GM12878 (cell line): ENCODE measurements at regions not wholly inside any gene's neighbourhood (a gene's known extent, or its start where the extent isn't known, plus 50 kb on each side); places are given as distances from the start of the nearest gene placed in this dataset.

Experiments used
- ATAC-seq: fragments of 200-7000 bp; cut with Tn5 transposase; 3 replicates; pipeline ENCODE4 v1.9.1; 2020; ENCODE audit warnings: mild to moderate bottlenecking, moderate library complexity
- BruUV-seq: library from RNA; stranded (reverse); fragments of 400-500 nt; replicated peaks from 2 replicates; lab custom pipeline; 2021; lab: Mats Ljungman, UMichigan
- CTCF ChIA-PET: fragments of 300-600 bp; sonication (Branson Sonifier 250); formaldehyde crosslinking; extraction: SDS; loops from one replicate; lab custom pipeline; 2021; ENCODE audit warnings: inconsistent platforms; lab: Yijun Ruan, JAX
- POLR2A ChIA-PET: fragments of 350-600 bp; formaldehyde crosslinking; extraction: SDS; loops from one replicate; lab custom pipeline; 2021; ENCODE audit warnings: inconsistent platforms; lab: Charles Lee
- RAD21 ChIA-PET: fragments of 300-600 bp; sonication (Branson Sonifier 250); formaldehyde crosslinking; loops from one replicate; lab custom pipeline; 2023; ENCODE audit warnings: antibody characterized with exemption; ENCODE audit not compliant: unreplicated experiment; lab: Charles Lee
- SMC1A ChIA-PET: fragments of 300-600 bp; sonication (Branson Sonifier 250); formaldehyde crosslinking; loops from one replicate; lab custom pipeline; 2023; ENCODE audit not compliant: unreplicated experiment, uncharacterized antibody; lab: Charles Lee
- DNase-seq: peaks from one replicate; pipeline ENCODE4 v3.0.0-alpha.2; 2011; ENCODE audit warnings: low read depth, low spot score
- FAIRE-seq: peaks from 3 replicates; lab custom pipeline; 2011; peaks lifted over from hg19 to GRCh38; lab: Jason Lieb, UNC
- H2AFZ ChIP-seq: 2 replicates; pipeline ENCODE4 v1.6.0; 2011; ENCODE audit warnings: low read depth, low read length, control low read depth; ENCODE audit not compliant: control insufficient read depth
- H3K27ac ChIP-seq: 2 replicates; pipeline ENCODE4 v1.5.1; 2011; ENCODE audit warnings: control low read depth; ENCODE audit not compliant: control insufficient read depth, insufficient read depth
- H3K27me3 ChIP-seq, 2 experiments: replicated peaks in 1 of 2; 2 replicates each; pipeline versions ENCODE4 v1.6.0 to v1.6.1; 2011; ENCODE audit warnings: low read length in 1 of 2; ENCODE audit not compliant: control insufficient read depth in 2 of 2, insufficient read depth in 2 of 2
- H3K36me3 ChIP-seq, 2 experiments: 2 replicates each; pipeline ENCODE4 v1.5.1; 2011; ENCODE audit warnings: low read length in 1 of 2; ENCODE audit not compliant: control insufficient read depth in 2 of 2, insufficient read depth in 2 of 2
- H3K4me1 ChIP-seq: 2 replicates; pipeline ENCODE4 v1.6.1; 2011; ENCODE audit warnings: mild to moderate bottlenecking, low read length, moderate library complexity, mixed read lengths; ENCODE audit not compliant: control insufficient read depth, insufficient read depth
- H3K4me2 ChIP-seq: 2 replicates; pipeline ENCODE4 v1.6.0; 2011; ENCODE audit warnings: control low read depth; ENCODE audit not compliant: control insufficient read depth, insufficient read depth
- H3K4me3 ChIP-seq: fragments of 200-600 bp; sonication (generic); 2 replicates; pipeline ENCODE4 v1.5.1; 2016
- H3K79me2 ChIP-seq: 2 replicates; pipeline ENCODE4 v1.6.0; 2011; ENCODE audit warnings: low read length; ENCODE audit not compliant: control insufficient read depth, insufficient read depth
- H3K9ac ChIP-seq: 2 replicates; pipeline ENCODE4 v1.8.0; 2011; ENCODE audit warnings: low read length, control low read depth, mixed read lengths; ENCODE audit not compliant: control insufficient read depth, insufficient read depth
- H3K9me3 ChIP-seq: replicated peaks from 3 replicates; pipeline ENCODE4 v1.5.1; 2011; ENCODE audit warnings: mild to moderate bottlenecking, low read length; ENCODE audit not compliant: control insufficient read depth, insufficient read depth
- H4K20me1 ChIP-seq: 2 replicates; pipeline ENCODE4 v1.6.0; 2011; ENCODE audit not compliant: control insufficient read depth, insufficient read depth
- CEBPB ChIP-seq, 2 experiments: fragments of 150-350 bp in 1 of 2; IDR thresholded peaks; 2 replicates each; pipeline ENCODE4 v1.6.1; 2012 to 2014; ENCODE audit warnings: low read depth in 2 of 2, low read length in 2 of 2, borderline replicate concordance in 1 of 2, inconsistent platforms in 1 of 2
- CHD1 ChIP-seq: IDR thresholded peaks from 2 replicates; pipeline ENCODE4 v1.6.1; 2012; ENCODE audit warnings: low read depth, low read length, improper control_type of control experiment
- IRF5 ChIP-seq: fragments of 450-650 bp; IDR thresholded peaks from 2 replicates; pipeline ENCODE4 v1.6.1; 2017; ENCODE audit warnings: borderline replicate concordance
- JUND ChIP-seq: IDR thresholded peaks from 2 replicates; pipeline ENCODE4 v1.6.1; 2012; ENCODE audit warnings: low read depth, mild to moderate bottlenecking, low read length, improper control_type of control experiment, moderate library complexity
- MTA3 ChIP-seq: IDR thresholded peaks from 2 replicates; pipeline ENCODE4 v1.6.1; 2012; ENCODE audit warnings: low read length, inconsistent platforms, borderline replicate concordance
- MYB ChIP-seq: fragments of 150-350 bp; IDR thresholded peaks from 2 replicates; pipeline ENCODE4 v1.6.1; 2014; ENCODE audit warnings: mild to moderate bottlenecking, low read depth, low read length, borderline replicate concordance
- NFYA ChIP-seq: IDR thresholded peaks from 2 replicates; pipeline ENCODE4 v1.6.1; 2011; ENCODE audit warnings: low read depth, mild to moderate bottlenecking, low read length, improper control_type of control experiment, borderline replicate concordance
- NR2C2 ChIP-seq: IDR thresholded peaks from 2 replicates; pipeline ENCODE4 v1.6.1; 2011; ENCODE audit warnings: borderline replicate concordance, low read depth; ENCODE audit not compliant: control insufficient read depth, insufficient read length
- PKNOX1 ChIP-seq: fragments of 450-650 bp; IDR thresholded peaks from 2 replicates; pipeline ENCODE4 v1.6.1; 2016; ENCODE audit warnings: mild to moderate bottlenecking
- SMC3 ChIP-seq: IDR thresholded peaks from 2 replicates; pipeline ENCODE4 v1.6.1; 2011; ENCODE audit warnings: low read length, improper control_type of control experiment, borderline replicate concordance
- TCF12 ChIP-seq: IDR thresholded peaks from 2 replicates; pipeline ENCODE4 v1.6.1; 2011; ENCODE audit warnings: low read depth, mild to moderate bottlenecking, low read length
- ZBED1 ChIP-seq: IDR thresholded peaks from 2 replicates; pipeline ENCODE4 v1.6.1; 2016; ENCODE audit warnings: borderline replicate concordance
- ZNF217 ChIP-seq: fragments of 450-650 bp; IDR thresholded peaks from 2 replicates; pipeline ENCODE4 v1.6.1; 2017; ENCODE audit warnings: antibody characterized with exemption, mild to moderate bottlenecking
- ZNF622 ChIP-seq: fragments of 450-650 bp; IDR thresholded peaks from 2 replicates; pipeline ENCODE4 v1.6.1; 2017; ENCODE audit warnings: mild to moderate bottlenecking, inconsistent platforms
- WGBS: methylation state at CpG from one replicate; pipeline ENCODE4 v1.1.6; 2016; ENCODE audit warnings: low lambda C conversion rate; ENCODE audit not compliant: insufficient replicate concordance, insufficient coverage; ENCODE audit errors: missing lambda C conversion rate; 5-methylcytosine and 5-hydroxymethylcytosine counted together
- in situ Hi-C: fragments of 300-500 bp; cut with MboI; formaldehyde crosslinking; loops from 9 replicates; pipeline ENCODE4 v1.14.3; 2018; ENCODE audit warnings: mixed read lengths
- intact Hi-C: fragments of 100-400 bp; cut with micrococcal nuclease; formaldehyde crosslinking; loops from one replicate; pipeline ENCODE4 v1.14.2; 2022; ENCODE audit not compliant: unreplicated experiment

- no peaks in the 10 kb centered on the region; the same call in 2 of the 3 replicates for H3K9me3 ChIP-seq
- SMC1A ChIA-PET: no interaction called here
- H2AFZ ChIP-seq: no peak overlapping the region
- no peak overlapping the region for H3K9ac ChIP-seq
- H3K27me3 ChIP-seq: no peaks in the 10 kb centered on the region
- TF ChIP-seq MYB (no peak), SMC3 (no peak), CHD1 (no peak), MTA3 (no peak)
- POLR2A ChIA-PET: no interaction called here
- H3K27ac ChIP-seq: no peak overlapping the region
- 7% methylated on average over 2 of the region's 2 CpGs for WGBS
- intact Hi-C loops: no loop called here
- FAIRE-seq (no peak), ATAC-seq (no peak), DNase-seq (no peak)
- no peaks in the 10 kb centered on the region for H4K20me1 ChIP-seq
- H3K4me2 ChIP-seq: no peak overlapping the region
- CTCF ChIA-PET: no interaction called here
- RAD21 ChIA-PET: no interaction called here
- no peaks in the 10 kb centered on the region for H3K36me3 ChIP-seq
- BruUV-seq: no TSS peak
- no peak overlapping the region for H3K4me3 ChIP-seq
- H3K79me2 ChIP-seq: no peaks in the 10 kb centered on the region
- in situ Hi-C loops: no loop called here
- H3K4me1 ChIP-seq: no peaks in the 10 kb centered on the region
Observed at GRCh38 chr21:16468184-16468583, 738.4 kb downstream of the USP25 start.

- no peak overlapping the region for H3K4me3 ChIP-seq
- SMC1A ChIA-PET: no interaction called here
- no peaks in the 10 kb centered on the region for H3K36me3 ChIP-seq
- no peaks in the 10 kb centered on the region for H3K9me3 ChIP-seq
- no peaks in the 10 kb centered on the region for H4K20me1 ChIP-seq
- no peak overlapping the region for H3K9ac ChIP-seq
- 0% methylated on average over 2 of the region's 2 CpGs for WGBS
- ATAC-seq: no peak
- in situ Hi-C loops: no loop called here
- RAD21 ChIA-PET: no interaction called here
- no TSS peak for BruUV-seq
- intact Hi-C loops: no loop called here
- no peak overlapping the region for H3K27ac ChIP-seq
- no peak overlapping the region for H2AFZ ChIP-seq
- no peak for DNase-seq
- FAIRE-seq: no peak
- no peaks in the 10 kb centered on the region for H3K4me1 ChIP-seq
- no peak overlapping the region for H3K4me2 ChIP-seq
- CTCF ChIA-PET: no interaction called here
- no peaks in the 10 kb centered on the region for H3K27me3 ChIP-seq
- no peaks in the 10 kb centered on the region for H3K79me2 ChIP-seq
- POLR2A ChIA-PET: no interaction called here
- no peak for TF ChIP-seq MYB
- TF ChIP-seq CHD1: no peak
- TF ChIP-seq CEBPB (IDR thresholded peaks at IDR 0.05; ENCODE audit: borderline replicate concordance in 1 of 2, low read depth in 2 of 2, low read length in 2 of 2): no peak
- no peak for TF ChIP-seq NFYA
- TF ChIP-seq TCF12: no peak
- no peak for TF ChIP-seq NR2C2
- no peak for TF ChIP-seq ZBED1
- no peak for TF ChIP-seq ZNF217
- no peak for TF ChIP-seq IRF5
- TF ChIP-seq JUND: no peak
- no peak for TF ChIP-seq PKNOX1
- TF ChIP-seq ZNF622: no peak
Observed at GRCh38 chr21:16473988-16474387, 744.2 kb downstream of the USP25 start.
